Stimulated activated CD4-positive, alpha-beta T cell treated with anti-CD3 and anti-CD28 coated beads, Interleukin-12 subunit alpha, Interleukin-12 subunit beta, amount 100 ng/mL, for 48 hours (primary cell): ENCODE measurements at regions not wholly inside any gene's neighbourhood (a gene's known extent, or its start where the extent isn't known, plus 50 kb on each side); places are given as distances from the start of the nearest gene placed in this dataset.
"Not testable (repeated sequence)": the region's sequence is repeated elsewhere in the genome, so short reads cannot be mapped to it uniquely, and the experiment has no call there.

ENCODE experiments used
- DNase-seq, 3 donors: peaks; one replicate each; pipeline ENCODE4 v3.0.0-alpha.2; 2020; ENCODE audit warnings: low read depth in 2 of 3, low spot score in 1 of 3

- no peak for DNase-seq
These were observed 711.0 kb upstream of the CTNND2 start for GRCh38 chr5:12615141-12615820.

DNA sequence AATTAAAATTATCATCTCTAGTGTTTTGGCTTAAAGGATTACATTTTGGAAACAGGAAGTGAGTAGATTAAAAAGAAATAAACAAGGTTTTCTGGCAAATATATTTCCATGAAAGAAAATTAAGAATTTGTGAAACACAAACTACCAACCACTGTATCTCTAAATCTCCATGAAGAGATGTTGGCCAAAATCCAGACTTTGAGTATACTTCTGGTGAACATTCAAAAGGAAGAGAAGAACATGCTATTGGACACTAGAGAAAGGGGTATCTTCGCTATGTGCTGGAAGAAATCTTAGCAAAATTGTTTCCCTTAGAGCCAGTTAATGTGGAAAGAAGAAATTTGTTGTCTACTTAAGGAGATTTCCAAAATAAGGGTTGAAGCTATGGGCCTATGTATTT is 710.4 kb upstream of the CTNND2 start:
- DNase-seq = no peak

DNA sequence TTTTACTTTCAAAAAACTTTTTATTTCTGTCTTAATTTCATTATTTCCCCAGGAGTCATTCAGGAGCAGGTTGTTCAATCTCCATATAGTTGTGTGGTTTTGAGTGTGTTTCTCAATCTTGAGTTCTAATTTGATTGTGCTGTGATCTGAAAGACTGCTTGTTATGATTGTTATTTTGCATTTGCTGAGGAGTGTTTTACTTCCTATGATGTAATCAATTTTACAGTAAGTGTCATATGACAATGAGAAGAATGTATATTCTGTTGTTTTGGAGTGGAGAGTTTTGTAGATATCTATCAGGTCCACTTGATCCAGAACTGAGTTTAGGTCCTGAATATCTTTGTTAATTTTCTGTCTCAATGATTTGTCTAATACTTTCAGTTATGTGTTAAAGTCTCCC is 706.9 kb upstream of the CTNND2 start:
- DNase-seq = no peak

- DNase-seq = not testable (repeated sequence)
These were observed 703.6 kb upstream of the CTNND2 start for GRCh38 chr5:12607817-12608216.

DNA sequence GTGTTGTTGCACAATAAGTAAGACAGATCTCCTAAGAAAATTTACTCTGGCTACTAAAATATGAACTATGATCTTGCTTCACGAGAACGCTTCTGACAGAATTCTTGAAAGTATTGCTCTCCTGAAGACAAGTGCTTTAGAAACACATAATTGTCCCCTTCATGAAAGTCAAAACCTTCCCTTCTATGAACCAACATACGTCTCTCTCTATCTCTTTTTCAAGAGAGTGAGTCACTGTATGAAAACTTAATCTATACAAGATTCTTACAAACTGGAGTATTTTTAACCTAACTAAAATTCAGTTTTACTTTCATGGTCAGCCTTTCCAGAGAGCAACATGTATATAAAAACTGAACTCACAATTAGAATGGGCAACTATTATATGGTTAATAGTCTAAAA is 688.0 kb upstream of the CTNND2 start:
- no peak for DNase-seq

- DNase-seq = no peak
These were observed 682.2 kb upstream of the CTNND2 start for GRCh38 chr5:12586406-12586805.

DNA sequence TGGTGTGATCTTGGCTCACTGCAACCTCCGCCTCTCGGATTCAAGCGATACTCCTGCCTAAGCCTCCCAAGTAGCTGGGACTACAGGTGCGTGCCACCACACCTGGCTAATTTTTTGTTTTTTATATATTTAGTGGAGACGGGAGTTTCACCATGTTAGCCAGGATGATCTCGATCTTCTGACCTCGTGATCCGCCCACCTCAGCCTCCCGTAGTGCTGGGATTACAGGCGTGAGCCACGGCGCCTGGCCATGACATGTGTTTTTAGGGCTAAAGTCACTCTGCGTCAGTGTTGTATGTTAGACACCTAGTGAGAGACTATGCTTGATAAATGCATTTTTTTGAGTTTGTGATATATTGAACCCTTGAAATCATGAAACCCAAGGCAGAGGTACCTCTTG is 674.6 kb upstream of the CTNND2 start:
- not testable (repeated sequence) for DNase-seq

DNA sequence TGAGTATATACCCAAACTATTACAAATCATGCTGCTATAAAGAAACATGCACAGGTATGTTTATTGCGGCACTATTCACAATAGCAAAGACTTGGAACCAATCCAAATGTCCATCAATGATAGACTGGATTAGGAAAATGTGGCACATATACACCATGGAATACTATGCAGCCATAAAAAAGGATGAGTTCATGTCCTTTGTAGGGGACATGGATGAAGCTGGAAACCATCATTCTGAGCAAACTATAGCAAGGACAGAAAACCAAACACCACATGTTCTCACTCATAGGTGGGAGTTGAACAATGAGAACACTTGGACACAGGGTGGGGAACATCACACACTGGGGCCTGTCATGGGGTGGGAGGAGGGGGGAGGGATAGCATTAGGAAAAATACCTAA is 672.7 kb upstream of the CTNND2 start:
- DNase-seq = not testable (repeated sequence)

GRCh38 chr5:12574298-12575093 is 670.2 kb upstream of the CTNND2 start:
- not testable (repeated sequence) for DNase-seq

- DNase-seq = not testable (repeated sequence)
These were observed 669.7 kb upstream of the CTNND2 start for GRCh38 chr5:12573916-12574297.

DNA sequence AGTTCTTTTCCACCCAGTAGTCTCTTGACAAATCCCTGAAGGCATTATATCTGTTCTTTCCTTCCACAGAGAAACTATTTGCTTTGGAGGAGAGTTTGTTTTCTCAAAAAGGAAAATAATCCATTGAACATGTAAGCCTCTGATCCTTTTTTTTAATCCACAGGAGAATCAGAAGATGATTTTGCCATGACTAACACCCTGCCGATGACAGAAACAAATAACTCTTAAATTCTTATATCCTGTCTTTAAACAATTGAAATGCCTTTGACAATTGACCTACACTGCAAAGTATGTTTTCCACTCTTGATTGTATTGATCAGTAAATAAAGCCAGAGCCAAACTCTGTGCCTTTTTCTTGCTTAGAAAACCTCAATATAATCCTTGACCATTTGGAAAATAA is 666.4 kb upstream of the CTNND2 start:
- no peak for DNase-seq

DNA sequence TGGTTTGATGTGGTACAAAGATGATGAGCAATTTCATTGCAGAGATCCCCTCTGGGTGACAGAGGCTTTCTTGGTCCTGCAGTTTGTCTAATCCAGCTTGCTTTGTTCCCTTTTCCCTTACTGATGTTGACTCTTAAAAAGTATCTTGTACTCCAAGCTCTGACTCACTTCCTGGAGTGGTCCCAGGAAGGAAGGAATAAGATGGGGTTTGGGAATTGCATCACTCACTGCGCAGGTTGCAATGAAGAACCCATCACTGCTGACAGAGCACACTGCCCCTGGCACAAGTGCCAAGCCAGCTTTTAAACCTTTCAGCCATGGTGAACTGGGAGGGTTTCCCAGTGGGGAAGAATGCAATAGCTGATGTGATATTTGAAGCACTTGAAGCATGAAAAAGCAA is 662.2 kb upstream of the CTNND2 start:
- no peak for DNase-seq

DNA sequence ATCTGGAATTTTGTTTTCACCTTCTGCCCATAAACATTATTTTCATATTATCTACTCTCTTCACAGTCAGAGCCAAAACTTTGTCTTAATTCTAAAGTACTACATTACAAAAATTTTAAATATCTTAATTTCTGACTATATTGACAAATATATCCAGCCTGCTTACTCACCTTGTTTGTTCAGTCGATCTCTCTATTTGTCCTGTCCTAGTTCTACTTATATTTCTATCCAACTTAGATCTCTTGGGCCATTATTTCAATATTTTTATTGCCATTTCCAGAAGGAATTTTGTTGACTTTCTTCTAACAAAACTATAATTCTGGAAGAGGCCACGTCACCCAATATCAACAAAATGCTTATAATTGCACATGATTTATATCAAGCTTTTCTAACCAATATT is 652.8 kb upstream of the CTNND2 start:
- DNase-seq = no peak

DNA sequence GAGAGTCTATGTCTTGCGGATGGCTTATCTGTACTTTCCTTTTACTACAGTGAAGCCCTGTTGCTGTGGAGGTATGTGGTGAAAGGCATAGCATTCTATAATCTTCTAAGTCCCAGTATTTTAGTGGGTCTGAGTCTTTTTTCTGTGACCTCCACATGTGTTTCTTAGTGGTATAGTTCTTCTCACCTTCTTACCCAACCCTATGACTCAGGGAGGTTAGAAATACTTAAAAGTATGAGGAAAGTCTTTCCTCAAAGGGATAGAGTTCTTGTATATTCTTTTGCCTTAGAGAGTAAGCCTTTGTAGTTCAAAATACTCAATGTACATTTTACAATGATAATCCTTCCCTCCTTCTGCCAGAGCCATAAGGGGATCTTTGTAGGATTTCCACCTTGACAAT is 621.9 kb upstream of the CTNND2 start:
- DNase-seq = no peak

DNA sequence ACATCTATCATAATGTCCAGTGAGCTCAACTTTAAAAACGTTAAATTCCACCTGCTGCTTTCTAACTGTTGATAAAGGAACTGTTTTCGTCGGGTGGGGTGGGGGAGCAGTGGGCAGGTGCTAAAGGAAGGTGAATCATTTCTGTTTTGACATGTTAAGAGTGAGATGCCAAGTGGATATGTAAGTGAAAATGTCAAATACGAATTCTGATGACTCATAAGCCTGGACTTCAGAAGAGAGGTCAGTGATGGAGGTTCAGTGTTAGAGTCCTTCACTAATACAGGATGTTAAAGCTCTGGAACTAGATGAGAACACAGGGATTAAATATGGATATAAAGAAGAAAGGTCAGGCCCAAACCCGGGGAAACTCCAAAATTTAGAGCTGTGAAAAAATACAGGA is 617.9 kb upstream of the CTNND2 start:
- no peak for DNase-seq

GRCh38 chr5:12504983-12505382 is 600.7 kb upstream of the CTNND2 start:
- not testable (repeated sequence) for DNase-seq

- no peak for DNase-seq
These were observed 583.9 kb upstream of the CTNND2 start for GRCh38 chr5:12488161-12488560.

- no peak for DNase-seq
These were observed 576.2 kb upstream of the CTNND2 start for GRCh38 chr5:12480487-12480886.

DNA sequence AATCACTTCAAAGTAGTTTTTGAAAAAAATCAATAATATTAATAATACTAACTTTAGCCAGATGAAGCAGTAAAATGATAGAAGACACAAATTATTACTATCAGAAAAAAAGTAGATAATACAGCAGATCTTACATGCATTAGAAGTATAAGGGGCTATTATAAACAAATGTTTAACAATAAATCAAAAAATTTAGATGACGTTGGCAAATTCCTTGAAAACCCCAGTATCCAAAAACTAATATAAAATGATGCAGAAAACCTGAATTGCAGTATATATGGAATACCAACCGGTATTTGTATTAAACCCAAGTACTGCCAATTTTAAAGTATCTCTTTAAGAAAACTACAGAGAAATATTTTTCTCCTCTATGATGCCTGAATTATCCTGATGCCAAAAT is 573.3 kb upstream of the CTNND2 start:
- no peak for DNase-seq

DNA sequence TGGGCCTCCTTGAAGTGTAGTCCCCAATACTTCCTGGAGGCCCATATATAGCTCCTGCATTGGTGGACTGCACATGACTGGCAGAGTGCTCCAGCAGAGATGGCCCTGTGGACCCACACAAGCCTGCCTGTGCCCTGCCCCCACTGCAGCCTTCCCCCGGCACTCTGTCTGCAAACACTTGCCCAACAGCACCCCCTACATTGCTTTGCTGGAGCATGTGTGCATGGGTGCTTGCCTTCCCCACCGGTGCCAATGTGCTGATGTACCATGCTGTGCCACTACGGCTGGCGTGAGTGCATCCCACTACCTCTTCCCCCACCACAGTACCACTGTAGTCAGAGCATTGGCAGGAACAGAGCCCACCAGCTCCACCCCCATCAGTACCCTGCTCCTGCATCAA is 563.6 kb upstream of the CTNND2 start:
- no peak for DNase-seq

GRCh38 chr5:12460493-12461261 is 556.4 kb upstream of the CTNND2 start:
- no peak for DNase-seq

- DNase-seq = no peak
These were observed 555.1 kb upstream of the CTNND2 start for GRCh38 chr5:12459326-12459725.
